ENCODE measurements at regions not wholly inside any gene's neighbourhood (a gene's known extent, or its start where the extent isn't known, plus 50 kb on each side); places are given as distances from the start of the nearest gene placed in this dataset.

DNA sequence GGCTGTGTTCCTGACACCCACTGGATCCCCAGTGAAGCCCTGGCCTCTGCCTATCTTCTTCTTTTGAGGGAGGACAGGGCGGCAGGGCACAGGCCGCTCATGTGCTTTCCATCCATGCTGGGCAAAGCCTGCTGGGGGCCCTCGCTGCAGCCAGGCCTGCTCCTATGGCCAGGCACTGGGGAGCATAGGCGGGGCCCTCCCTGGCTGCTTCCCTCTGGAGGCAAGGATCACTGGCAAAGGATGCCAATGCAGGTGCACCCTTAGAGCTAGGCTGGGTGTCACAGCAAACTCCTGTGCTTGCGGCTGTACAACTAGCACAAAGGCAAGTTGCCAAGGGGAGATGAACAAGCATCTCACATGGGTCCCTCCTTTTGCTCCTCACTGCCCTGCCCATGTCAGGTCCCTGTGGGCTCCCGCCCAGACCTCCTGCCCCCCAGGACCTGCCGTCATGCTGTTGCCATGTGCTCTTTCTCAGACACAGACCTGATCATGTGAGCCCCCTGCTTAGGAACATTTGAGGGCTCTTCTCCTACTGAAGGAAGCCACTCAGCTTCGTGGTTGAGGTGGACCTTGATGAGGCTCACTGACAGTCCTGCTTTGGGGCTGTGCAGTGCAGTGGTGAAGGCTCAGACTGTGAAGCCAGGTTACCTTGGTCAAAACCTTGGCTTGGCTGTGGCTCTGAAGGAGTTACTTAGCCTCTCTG is 393.6 kb downstream of the PTPRU start:
- no peak overlapping the region for H2AFZ ChIP-seq (ENCODE audit: low read depth)
- peaks cover 6% of the 10 kb centered on the region; the same call in 1 of the 2 replicates for H3K27me3 ChIP-seq (ENCODE audit: insufficient read depth, low read depth)
- no peak overlapping the region for H3K4me3 ChIP-seq (IDR thresholded peaks at IDR 0.05; ENCODE audit: insufficient read depth, low read depth, low read length)
- no peaks in the 10 kb centered on the region for H3K79me2 ChIP-seq (ENCODE audit: insufficient read depth, low read depth)
- H3K9ac ChIP-seq = no peak overlapping the region
- H3K4me2 ChIP-seq = no peak overlapping the region
- no peaks in the 10 kb centered on the region for H3K4me1 ChIP-seq (ENCODE audit: low read depth, poor library complexity, severe bottlenecking)
- H4K20me1 ChIP-seq (ENCODE audit: insufficient read depth) = no peaks in the 10 kb centered on the region
- no peak overlapping the region for H3K27ac ChIP-seq
- TF ChIP-seq, protein P1, sequence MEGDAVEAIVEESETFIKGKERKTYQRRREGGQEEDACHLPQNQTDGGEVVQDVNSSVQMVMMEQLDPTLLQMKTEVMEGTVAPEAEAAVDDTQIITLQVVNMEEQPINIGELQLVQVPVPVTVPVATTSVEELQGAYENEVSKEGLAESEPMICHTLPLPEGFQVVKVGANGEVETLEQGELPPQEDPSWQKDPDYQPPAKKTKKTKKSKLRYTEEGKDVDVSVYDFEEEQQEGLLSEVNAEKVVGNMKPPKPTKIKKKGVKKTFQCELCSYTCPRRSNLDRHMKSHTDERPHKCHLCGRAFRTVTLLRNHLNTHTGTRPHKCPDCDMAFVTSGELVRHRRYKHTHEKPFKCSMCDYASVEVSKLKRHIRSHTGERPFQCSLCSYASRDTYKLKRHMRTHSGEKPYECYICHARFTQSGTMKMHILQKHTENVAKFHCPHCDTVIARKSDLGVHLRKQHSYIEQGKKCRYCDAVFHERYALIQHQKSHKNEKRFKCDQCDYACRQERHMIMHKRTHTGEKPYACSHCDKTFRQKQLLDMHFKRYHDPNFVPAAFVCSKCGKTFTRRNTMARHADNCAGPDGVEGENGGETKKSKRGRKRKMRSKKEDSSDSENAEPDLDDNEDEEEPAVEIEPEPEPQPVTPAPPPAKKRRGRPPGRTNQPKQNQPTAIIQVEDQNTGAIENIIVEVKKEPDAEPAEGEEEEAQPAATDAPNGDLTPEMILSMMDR (conservative IDR thresholded peaks at IDR 0.05; ENCODE audit: low read depth, low read length) = no peak
- no peaks in the 10 kb centered on the region for H3K36me3 ChIP-seq (ENCODE audit: insufficient read depth)

DNA sequence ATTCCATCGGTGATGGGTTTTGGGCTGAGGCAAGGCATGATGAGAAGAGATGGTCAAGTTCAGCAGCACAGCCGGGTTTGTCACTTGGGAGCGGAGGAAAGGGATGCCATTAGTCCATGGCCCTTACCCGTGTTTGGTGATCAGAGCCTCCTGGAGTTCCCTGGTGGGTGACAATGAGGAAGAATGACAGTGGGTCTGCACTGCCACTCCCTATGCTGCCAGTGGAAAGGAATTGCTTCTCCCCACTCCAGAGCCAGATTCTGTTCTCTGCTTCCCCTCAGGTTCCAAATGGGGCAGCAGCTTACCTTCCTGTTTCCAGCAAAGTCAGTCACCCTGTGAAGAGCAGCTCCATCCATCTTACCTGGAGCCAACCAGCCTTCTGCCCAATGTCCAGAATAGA is 393.1 kb downstream of the PTPRU start:
- H2AFZ ChIP-seq (ENCODE audit: low read depth) = no peak overlapping the region
- no peaks in the 10 kb centered on the region for H3K79me2 ChIP-seq (ENCODE audit: insufficient read depth, low read depth)
- TF ChIP-seq, protein P1 (conservative IDR thresholded peaks at IDR 0.05; ENCODE audit: low read depth, low read length) = no peak
- H3K36me3 ChIP-seq (ENCODE audit: insufficient read depth) = no peaks in the 10 kb centered on the region
- peaks cover 8% of the 10 kb centered on the region; the same call in 1 of the 2 replicates for H3K27me3 ChIP-seq (ENCODE audit: insufficient read depth, low read depth)
- H3K4me3 ChIP-seq (IDR thresholded peaks at IDR 0.05; ENCODE audit: insufficient read depth, low read depth, low read length) = no peak overlapping the region
- H3K27ac ChIP-seq = no peak overlapping the region
- H3K4me1 ChIP-seq (ENCODE audit: low read depth, poor library complexity, severe bottlenecking) = no peaks in the 10 kb centered on the region
- H4K20me1 ChIP-seq (ENCODE audit: insufficient read depth) = no peaks in the 10 kb centered on the region
- no peak overlapping the region for H3K4me2 ChIP-seq
- no peak overlapping the region for H3K9ac ChIP-seq

- Histone ChIP-seq H3K4me2 (no peak overlapping the region), H3K9ac (no peak overlapping the region), H2AFZ (ENCODE audit: low read depth) (no peak overlapping the region)
Observed at GRCh38 chr1:29628190-29628589, 391.9 kb downstream of the PTPRU start.

GRCh38 chr1:29626726-29627125 is 390.4 kb downstream of the PTPRU start:
- H3K36me3 ChIP-seq (ENCODE audit: insufficient read depth) = no peaks in the 10 kb centered on the region
- TF ChIP-seq, protein P1 (conservative IDR thresholded peaks at IDR 0.05; ENCODE audit: low read depth, low read length) = no peak
- no peak overlapping the region for H3K4me2 ChIP-seq

More at GRCh38 chr1:29628190-29628589, 391.9 kb downstream of the PTPRU start:
- H3K4me3 ChIP-seq (IDR thresholded peaks at IDR 0.05; ENCODE audit: insufficient read depth, low read depth, low read length) = no peak overlapping the region
- no peaks in the 10 kb centered on the region for H4K20me1 ChIP-seq (ENCODE audit: insufficient read depth)
- TF ChIP-seq, protein P1 (conservative IDR thresholded peaks at IDR 0.05; ENCODE audit: low read depth, low read length) = no peak
- no peaks in the 10 kb centered on the region for H3K4me1 ChIP-seq (ENCODE audit: low read depth, poor library complexity, severe bottlenecking)
- no peaks in the 10 kb centered on the region for H3K36me3 ChIP-seq (ENCODE audit: insufficient read depth)
- no peak overlapping the region for H3K27ac ChIP-seq
- H3K27me3 ChIP-seq (ENCODE audit: insufficient read depth, low read depth) = peaks cover 6% of the 10 kb centered on the region; the same call in 1 of the 2 replicates
- no peaks in the 10 kb centered on the region for H3K79me2 ChIP-seq (ENCODE audit: insufficient read depth, low read depth)

More at GRCh38 chr1:29626726-29627125, 390.4 kb downstream of the PTPRU start:
- Histone ChIP-seq H3K4me3 (IDR thresholded peaks at IDR 0.05; ENCODE audit: insufficient read depth, low read depth, low read length) (no peak overlapping the region), H3K9ac (no peak overlapping the region), H3K27ac (no peak overlapping the region), H4K20me1 (ENCODE audit: insufficient read depth) (no peaks in the 10 kb centered on the region), H3K4me1 (ENCODE audit: low read depth, poor library complexity, severe bottlenecking) (no peaks in the 10 kb centered on the region), H2AFZ (ENCODE audit: low read depth) (no peak overlapping the region), H3K27me3 (ENCODE audit: insufficient read depth, low read depth) (peaks cover 6% of the 10 kb centered on the region; the same call in 1 of the 2 replicates), H3K79me2 (ENCODE audit: insufficient read depth, low read depth) (no peaks in the 10 kb centered on the region)

Data from KMS-11 (cell line).